Tibial nerve (tissue), 4 donors: ENCODE measurements at regions not wholly inside any gene's neighbourhood (a gene's known extent, or its start where the extent isn't known, plus 50 kb on each side); places are given as distances from the start of the nearest gene placed in this dataset.
"Not testable (repeated sequence)": the region's sequence is repeated elsewhere in the genome, so short reads cannot be mapped to it uniquely, and the experiment has no call there.

Source experiments
- DNase-seq, 2 donors: peaks; one replicate each; pipeline ENCODE4 v3.0.0-alpha.2; 2019; ENCODE audit warnings: low spot score in 2 of 2
- H3K27ac ChIP-seq, 4 donors: fragments of 200-600 bp; sonication (generic) in 3 of 4; one replicate each; pipeline ENCODE4 v1.5.1; 2017 to 2019; ENCODE audit warnings: mild to moderate bottlenecking in 1 of 4
- H3K27me3 ChIP-seq, 2 donors: fragments of 200-600 bp; sonication (generic) in 1 of 2; one replicate each; pipeline versions ENCODE4 v1.5.1 to v1.6.0; 2017 to 2019
- H3K36me3 ChIP-seq, 3 donors: fragments of 200-600 bp; sonication (generic); one replicate each; pipeline ENCODE4 v1.5.1; 2018 to 2019
- H3K4me1 ChIP-seq, 4 donors: fragments of 200-600 bp; sonication (generic) in 3 of 4; one replicate each; pipeline ENCODE4 v1.5.1; 2017 to 2019
- H3K4me3 ChIP-seq, 4 donors: fragments of 200-600 bp; sonication (generic) in 3 of 4; one replicate each; pipeline ENCODE4 v1.5.1; 2017 to 2019; ENCODE audit warnings: mild to moderate bottlenecking in 1 of 4, moderate library complexity in 1 of 4
- H3K9me3 ChIP-seq, 4 donors: fragments of 200-600 bp; sonication (generic) in 3 of 4; one replicate each; pipeline ENCODE4 v1.5.1; 2017 to 2019
- EP300 ChIP-seq, 2 donors: sonication (generic); formaldehyde crosslinking; IDR thresholded peaks; one replicate each; pipeline ENCODE4 v1.6.1; 2017; ENCODE audit warnings: antibody characterized with exemption in 2 of 2, mild to moderate bottlenecking in 1 of 2
- POLR2A ChIP-seq, 2 donors: fragments of 450-650 bp; IDR thresholded peaks; one replicate each; pipeline ENCODE4 v1.6.1; 2017; ENCODE audit warnings: antibody characterized with exemption in 2 of 2, mild to moderate bottlenecking in 2 of 2, moderate library complexity in 2 of 2
- WGBS, 2 donors: methylation state at CpG; one replicate each; pipeline ENCODE4 v1.1.5; 2018; 5-methylcytosine and 5-hydroxymethylcytosine counted together
- TF ChIP-seq, protein P1 (sequence below), 5 experiments: fragments of 200-600 bp in 3 of 5; fragments of 450-650 bp in 2 of 5; sonication (generic) in 3 of 5; IDR thresholded peaks; one replicate each; pipeline ENCODE4 v1.5.1; 2016 to 2019; ENCODE audit warnings: antibody characterized with exemption in 5 of 5, mild to moderate bottlenecking in 3 of 5, moderate library complexity in 2 of 5

DNA sequence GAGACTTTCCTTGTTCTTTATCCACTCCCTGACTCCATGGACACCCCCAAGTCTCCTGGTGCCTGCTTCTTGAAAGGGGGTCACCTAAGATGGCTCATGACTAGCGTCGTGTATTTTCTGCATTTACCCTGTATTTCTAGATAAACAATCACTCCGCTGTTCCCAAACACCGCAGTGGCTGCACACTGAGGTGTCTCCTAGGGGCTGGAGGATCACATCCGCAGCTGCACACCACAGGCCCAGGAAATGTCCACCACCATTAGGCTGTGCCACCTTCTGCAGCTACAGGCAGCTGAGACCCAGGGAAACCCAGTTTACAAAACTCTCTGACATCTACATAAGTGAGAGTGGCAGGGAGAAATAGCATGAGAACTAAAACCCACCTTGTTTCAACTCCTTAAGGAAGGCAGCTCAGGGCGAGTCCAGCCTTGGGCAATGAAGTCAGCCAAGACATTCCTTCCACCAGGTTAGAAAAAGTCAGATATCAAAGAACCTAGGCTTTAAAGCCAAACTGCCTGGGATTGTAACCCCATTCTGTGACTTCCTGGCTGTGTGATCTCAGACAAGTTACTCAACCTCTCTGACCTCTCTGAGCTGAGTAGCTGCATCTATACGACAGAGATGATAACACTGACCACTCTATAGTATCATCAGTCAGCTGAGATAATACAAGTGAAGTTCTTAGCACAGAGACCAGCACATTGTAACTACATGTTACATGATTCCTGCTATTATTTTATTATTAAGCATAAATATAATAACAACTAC lies 102.2 kb downstream of the SNX5 start:
- no peak for DNase-seq
- Histone ChIP-seq H3K9me3 (no peaks in the 10 kb centered on the region), H3K27me3 (no peaks in the 10 kb centered on the region), H3K4me3 (no peak overlapping the region), H3K4me1 (peaks cover 0 to 46% (median 2%) of the 10 kb centered on the region in 4 donors), H3K27ac (peak overlapping the region in 1 of 4 donors; percentile 41), H3K36me3 (no peaks in the 10 kb centered on the region)
- WGBS, 2 donors = 71 to 73% methylated on average over 7 of the region's 7 CpGs
- TF ChIP-seq POLR2A (IDR thresholded peaks at IDR 0.05) = no peak
- no peak for TF ChIP-seq EP300 (IDR thresholded peaks at IDR 0.05)

DNA sequence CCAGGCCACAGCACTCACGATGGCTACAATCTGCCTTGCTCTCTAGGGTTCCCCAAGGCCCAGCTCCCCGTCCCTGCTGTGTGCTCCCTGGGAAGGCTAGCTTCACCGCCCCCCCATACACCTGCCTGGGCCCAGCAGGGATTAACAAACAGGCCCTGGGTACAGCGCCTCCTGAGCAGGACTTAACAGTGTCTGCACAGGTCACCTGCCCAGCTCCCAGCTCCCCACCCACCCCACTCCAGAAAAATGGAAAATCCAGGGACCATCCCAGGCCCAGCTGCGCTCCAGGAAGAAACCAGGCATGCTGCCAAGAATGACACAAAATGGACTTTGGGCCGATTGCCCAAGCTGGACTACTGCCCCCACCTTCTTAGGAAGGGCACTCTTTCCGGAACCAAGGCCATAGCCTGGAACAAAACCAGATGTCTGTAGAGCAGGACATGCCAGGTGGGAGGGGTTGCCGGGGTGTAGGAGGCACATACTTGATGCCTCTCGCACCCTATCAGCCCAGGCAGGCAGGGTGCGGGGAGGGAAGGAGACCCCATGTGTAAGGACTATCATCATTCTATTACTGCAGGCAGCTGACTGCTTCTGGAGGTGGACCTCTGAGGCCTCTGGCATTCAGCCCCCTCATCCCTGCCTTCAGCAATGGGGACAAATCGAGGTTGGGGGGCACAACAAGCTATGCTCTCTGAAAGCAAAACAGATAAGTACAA lies 104.9 kb downstream of the SNX5 start:
- Histone ChIP-seq H3K9me3 (no peaks in the 10 kb centered on the region), H3K4me3 (no peak overlapping the region), H3K4me1 (peaks cover 0 to 54% (median 11%) of the 10 kb centered on the region in 4 donors), H3K36me3 (no peaks in the 10 kb centered on the region), H3K27ac (peak overlapping the region in 1 of 4 donors; percentile 59), H3K27me3 (no peaks in the 10 kb centered on the region)
- peak in 1 of 2 donors; percentile 43 for DNase-seq
- TF ChIP-seq EP300 (IDR thresholded peaks at IDR 0.05) (peak in 1 of 2 donors; percentile 41), POLR2A (IDR thresholded peaks at IDR 0.05) (no peak)
- TF ChIP-seq, protein P1, sequence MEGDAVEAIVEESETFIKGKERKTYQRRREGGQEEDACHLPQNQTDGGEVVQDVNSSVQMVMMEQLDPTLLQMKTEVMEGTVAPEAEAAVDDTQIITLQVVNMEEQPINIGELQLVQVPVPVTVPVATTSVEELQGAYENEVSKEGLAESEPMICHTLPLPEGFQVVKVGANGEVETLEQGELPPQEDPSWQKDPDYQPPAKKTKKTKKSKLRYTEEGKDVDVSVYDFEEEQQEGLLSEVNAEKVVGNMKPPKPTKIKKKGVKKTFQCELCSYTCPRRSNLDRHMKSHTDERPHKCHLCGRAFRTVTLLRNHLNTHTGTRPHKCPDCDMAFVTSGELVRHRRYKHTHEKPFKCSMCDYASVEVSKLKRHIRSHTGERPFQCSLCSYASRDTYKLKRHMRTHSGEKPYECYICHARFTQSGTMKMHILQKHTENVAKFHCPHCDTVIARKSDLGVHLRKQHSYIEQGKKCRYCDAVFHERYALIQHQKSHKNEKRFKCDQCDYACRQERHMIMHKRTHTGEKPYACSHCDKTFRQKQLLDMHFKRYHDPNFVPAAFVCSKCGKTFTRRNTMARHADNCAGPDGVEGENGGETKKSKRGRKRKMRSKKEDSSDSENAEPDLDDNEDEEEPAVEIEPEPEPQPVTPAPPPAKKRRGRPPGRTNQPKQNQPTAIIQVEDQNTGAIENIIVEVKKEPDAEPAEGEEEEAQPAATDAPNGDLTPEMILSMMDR (IDR thresholded peaks at IDR 0.05) = no peak
- WGBS, 2 donors = 50 to 57% methylated on average over 5 to 11 of the region's 11 CpGs

DNA sequence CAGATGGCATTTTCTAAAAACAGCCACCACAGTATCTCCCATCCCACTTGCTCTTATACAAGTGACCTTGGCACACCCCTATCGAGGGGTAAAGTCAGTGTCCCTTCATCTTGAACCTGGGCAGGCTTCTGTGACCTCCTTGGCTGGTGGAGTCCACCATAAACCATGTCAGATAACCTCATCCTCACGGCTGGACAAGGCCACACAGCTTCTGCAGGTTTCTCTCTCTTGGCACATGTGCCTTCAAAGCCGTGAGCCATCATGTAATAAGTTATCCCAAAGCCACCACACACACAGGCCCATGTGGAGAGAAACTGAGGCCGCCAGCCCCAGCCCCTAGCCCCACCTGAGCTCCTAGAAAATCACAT lies 105.4 kb downstream of the SNX5 start:
- no peak for DNase-seq
- H3K27ac ChIP-seq = peak overlapping the region in 1 of 4 donors; percentile 59

DNA sequence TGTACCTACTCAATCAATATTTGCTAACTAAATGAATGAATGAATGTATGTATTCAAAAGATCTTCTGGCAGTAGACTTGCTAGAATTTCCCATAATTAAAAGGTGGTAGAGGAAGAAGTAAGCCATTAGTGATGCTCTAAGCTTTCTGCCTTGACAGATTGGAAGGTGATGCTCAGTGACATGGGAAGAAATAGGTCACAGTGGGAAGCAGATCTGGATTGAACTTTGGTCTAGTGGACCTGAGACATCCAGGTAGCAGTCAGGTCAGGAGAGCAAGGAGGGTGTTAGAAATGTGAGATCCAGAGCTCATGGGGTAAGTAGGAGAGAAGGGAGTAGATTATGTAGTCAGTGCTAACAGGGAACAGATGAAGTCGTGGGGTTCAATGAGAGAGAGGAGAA lies 106.4 kb downstream of the SNX5 start:
- Histone ChIP-seq H3K36me3 (no peaks in the 10 kb centered on the region), H3K27me3 (no peaks in the 10 kb centered on the region), H3K4me3 (no peak overlapping the region), H3K9me3 (no peaks in the 10 kb centered on the region), H3K4me1 (peaks cover 0 to 41% (median 11%) of the 10 kb centered on the region in 4 donors), H3K27ac (no peak overlapping the region)
- 88 to 92% methylated on average over 1 of the region's 1 CpG for WGBS, 2 donors
- no peak for DNase-seq
- no peak for TF ChIP-seq EP300 (IDR thresholded peaks at IDR 0.05)
- TF ChIP-seq, protein P1 (IDR thresholded peaks at IDR 0.05) = no peak
- TF ChIP-seq POLR2A (IDR thresholded peaks at IDR 0.05) = no peak

More for the DNA sequence above, 105.4 kb downstream of the SNX5 start:
- Histone ChIP-seq H3K9me3 (no peaks in the 10 kb centered on the region), H3K4me1 (peaks cover 0 to 52% (median 11%) of the 10 kb centered on the region in 4 donors), H3K27me3 (no peaks in the 10 kb centered on the region), H3K36me3 (no peaks in the 10 kb centered on the region), H3K4me3 (no peak overlapping the region)
- WGBS, 2 donors = 73 to 89% methylated on average over 4 of the region's 4 CpGs
- TF ChIP-seq, protein P1 (IDR thresholded peaks at IDR 0.05) = no peak
- TF ChIP-seq EP300 (IDR thresholded peaks at IDR 0.05) (no peak), POLR2A (IDR thresholded peaks at IDR 0.05) (no peak)

DNA sequence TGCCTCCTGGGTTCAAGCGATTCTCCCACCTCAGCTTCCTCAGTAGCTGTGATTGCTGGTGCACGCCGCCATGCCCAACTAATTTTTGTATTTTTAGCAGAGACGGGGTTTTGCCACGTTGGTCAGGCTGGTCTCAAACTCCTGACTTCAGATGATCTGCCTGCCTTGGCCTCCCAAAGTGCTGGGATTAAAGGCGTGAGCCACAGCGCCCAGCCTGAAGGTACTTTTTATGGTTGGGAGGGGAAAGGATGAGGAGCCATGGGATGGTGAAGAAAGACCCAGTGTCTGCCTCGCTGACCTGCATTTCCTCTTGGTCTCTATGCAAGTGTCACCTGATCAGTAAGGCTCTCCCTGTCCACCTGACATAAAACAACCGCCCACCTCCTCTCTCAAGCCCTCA lies 107.0 kb downstream of the SNX5 start:
- peaks cover 0 to 36% (median 11%) of the 10 kb centered on the region in 4 donors for H3K4me1 ChIP-seq
- 90 to 95% methylated on average over 9 of the region's 9 CpGs for whole genome bisulfite sequencing, 2 donors
- H3K27ac ChIP-seq, H3K4me3 ChIP-seq, H3K27me3 ChIP-seq, H3K9me3 ChIP-seq, H3K36me3 ChIP-seq, DNase-seq: not testable (repeated sequence)
